Aorta (tissue), 5 donors: ENCODE measurements at regions not wholly inside any gene's neighbourhood (a gene's known extent, or its start where the extent isn't known, plus 50 kb on each side); places are given as distances from the start of the nearest gene placed in this dataset.

Source experiments
- ATAC-seq: fragments of 200-7000 bp; cut with Tn5 transposase; one replicate; pipeline ENCODE4 v1.9.1; 2022; ENCODE audit warnings: moderate library complexity; ENCODE audit not compliant: low FRiP score
- DNase-seq, 2 donors: peaks; one replicate each; pipeline ENCODE4 v3.0.0-alpha.2; 2020
- H3K27ac ChIP-seq, 2 donors: one replicate each; pipeline ENCODE4 v1.5.1; 2013; ENCODE audit warnings: low read length in 2 of 2, mild to moderate bottlenecking in 2 of 2, moderate library complexity in 2 of 2, control low read depth in 1 of 2, inconsistent platforms in 1 of 2, low read depth in 1 of 2
- H3K27me3 ChIP-seq, 2 donors: one replicate each; pipeline ENCODE4 v1.6.1; 2013; ENCODE audit warnings: control low read depth in 1 of 2, low read length in 1 of 2, mild to moderate bottlenecking in 1 of 2, moderate library complexity in 1 of 2; ENCODE audit not compliant: insufficient read depth in 2 of 2, control insufficient read depth in 1 of 2
- H3K36me3 ChIP-seq, 2 donors: one replicate each; pipeline ENCODE4 v1.6.1; 2013; ENCODE audit warnings: control low read depth in 1 of 2, low read length in 1 of 2, mild to moderate bottlenecking in 1 of 2; ENCODE audit not compliant: insufficient read depth in 2 of 2, control insufficient read depth in 1 of 2
- H3K4me1 ChIP-seq, 2 donors: one replicate each; pipeline ENCODE4 v1.6.1; 2013; ENCODE audit warnings: low read length in 2 of 2, control low read depth in 1 of 2, mild to moderate bottlenecking in 1 of 2, moderate library complexity in 1 of 2; ENCODE audit not compliant: insufficient read depth in 2 of 2, control insufficient read depth in 1 of 2
- H3K4me3 ChIP-seq, 2 donors: one replicate each; pipeline ENCODE4 v1.5.1; 2013; ENCODE audit warnings: low read length in 2 of 2, control low read depth in 1 of 2, mild to moderate bottlenecking in 1 of 2
- H3K9me3 ChIP-seq: one replicate; pipeline ENCODE4 v1.6.1; 2013; ENCODE audit warnings: mild to moderate bottlenecking, low read length; ENCODE audit not compliant: control insufficient read depth
- WGBS, 2 donors: extraction: QIAGEN DNeasy Blood & Tissue Kit; methylation state at CpG; one replicate each; pipeline ENCODE4 v1.1.7; 2013; 5-methylcytosine and 5-hydroxymethylcytosine counted together
- intact Hi-C, 2 donors: fragments of 100-400 bp; cut with DNase I; formaldehyde crosslinking; loops; one replicate each; pipeline versions ENCODE4 v1.14.2 to v1.15.0; 2022
- donor health status: healthy with polysubstance abuse.
- donor health status: Bipolar disorder and iron deficiency.
- donor health status: DM: no; HTN: no; CAD: no.
- donor health status: DM: no; HTN: no; CAD: no.
- donor health status: DM: yes; HTN: yes; CAD: no.

GRCh38 chr3:54053882-54054281 lies 68.5 kb upstream of the CACNA2D3 start:
- no peaks in the 10 kb centered on the region for H3K36me3 ChIP-seq
- H3K27me3 ChIP-seq = no peaks in the 10 kb centered on the region
- no peak overlapping the region for H3K27ac ChIP-seq
- H3K9me3 ChIP-seq = peaks cover 1% of the 10 kb centered on the region
- WGBS, 2 donors = 79 to 82% methylated on average over 4 of the region's 4 CpGs
- H3K4me3 ChIP-seq = no peak overlapping the region
- intact Hi-C loops = no loop called here
- H3K4me1 ChIP-seq = no peaks in the 10 kb centered on the region
- DNase-seq (no peak), ATAC-seq (no peak)

GRCh38 chr3:54053211-54053610 lies 69.1 kb upstream of the CACNA2D3 start:
- peaks cover 1% of the 10 kb centered on the region for H3K9me3 ChIP-seq
- H3K4me3 ChIP-seq = no peak overlapping the region
- DNase-seq (no peak), ATAC-seq (no peak)
- intact Hi-C loops = no loop called here
- H3K27me3 ChIP-seq = no peaks in the 10 kb centered on the region
- WGBS, 2 donors = 28% methylated on average over 5 of the region's 5 CpGs
- no peak overlapping the region for H3K27ac ChIP-seq
- no peaks in the 10 kb centered on the region for H3K36me3 ChIP-seq
- no peaks in the 10 kb centered on the region for H3K4me1 ChIP-seq

GRCh38 chr3:54047568-54047967 lies 74.8 kb upstream of the CACNA2D3 start:
- ATAC-seq = no peak
- no peaks in the 10 kb centered on the region for H3K27me3 ChIP-seq
- no peak overlapping the region for H3K27ac ChIP-seq
- H3K4me1 ChIP-seq = no peaks in the 10 kb centered on the region
- 69 to 75% methylated on average over 5 of the region's 5 CpGs for WGBS, 2 donors
- H3K9me3 ChIP-seq = no peaks in the 10 kb centered on the region
- intact Hi-C loops = no loop called here
- no peaks in the 10 kb centered on the region for H3K36me3 ChIP-seq
- no peak for DNase-seq
- no peak overlapping the region for H3K4me3 ChIP-seq

GRCh38 chr3:54046641-54047214 lies 75.6 kb upstream of the CACNA2D3 start:
- Histone ChIP-seq H3K36me3 (no peaks in the 10 kb centered on the region), H3K27ac (no peak overlapping the region), H3K4me3 (no peak overlapping the region), H3K9me3 (no peaks in the 10 kb centered on the region), H3K27me3 (no peaks in the 10 kb centered on the region), H3K4me1 (no peaks in the 10 kb centered on the region)
- intact Hi-C loops = no loop called here
- DNase-seq (no peak), ATAC-seq (no peak)

GRCh38 chr3:54045061-54045815 lies 77.1 kb upstream of the CACNA2D3 start:
- intact Hi-C loops = no loop called here
- ATAC-seq (no peak), DNase-seq (no peak)
- no peaks in the 10 kb centered on the region for H3K9me3 ChIP-seq
- H3K4me3 ChIP-seq = no peak overlapping the region
- no peaks in the 10 kb centered on the region for H3K4me1 ChIP-seq
- no peaks in the 10 kb centered on the region for H3K36me3 ChIP-seq
- 85 to 86% methylated on average over 3 of the region's 3 CpGs for WGBS, 2 donors
- no peaks in the 10 kb centered on the region for H3K27me3 ChIP-seq
- H3K27ac ChIP-seq = no peak overlapping the region

DNA sequence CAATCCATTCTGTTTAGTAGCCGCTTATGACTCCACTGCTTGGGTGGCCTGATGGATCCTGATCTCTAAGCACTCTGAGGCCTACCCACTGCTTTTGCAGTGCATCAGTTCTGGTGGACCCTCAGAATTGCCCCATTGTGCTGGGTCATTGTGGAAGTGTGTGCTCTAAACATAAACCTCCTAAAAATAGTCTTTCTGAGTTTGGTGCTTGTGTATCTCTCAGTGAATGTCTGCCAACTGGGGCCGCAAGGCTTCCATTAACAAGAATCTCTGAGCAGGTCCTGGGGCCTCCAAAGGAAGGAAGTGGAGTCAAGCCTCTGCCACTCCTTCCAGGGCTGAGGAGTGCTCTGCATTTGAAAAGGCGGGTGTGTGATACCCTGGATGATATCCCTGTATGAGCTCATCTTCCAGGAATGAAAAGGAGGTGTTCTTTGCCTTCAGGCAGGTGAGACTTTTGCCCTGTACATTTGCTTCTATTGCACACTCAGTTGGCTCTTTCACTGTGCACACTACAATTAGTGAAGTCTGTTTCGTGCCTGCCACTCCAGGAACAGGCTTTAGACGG lies 80.0 kb upstream of the CACNA2D3 start:
- intact Hi-C loops = no loop called here
- no peaks in the 10 kb centered on the region for H3K36me3 ChIP-seq
- ATAC-seq (no peak), DNase-seq (no peak)
- H3K27me3 ChIP-seq = no peaks in the 10 kb centered on the region
- H3K4me3 ChIP-seq = no peak overlapping the region
- H3K9me3 ChIP-seq = no peaks in the 10 kb centered on the region
- no peak overlapping the region for H3K27ac ChIP-seq
- H3K4me1 ChIP-seq = no peaks in the 10 kb centered on the region
- WGBS, 2 donors = 91 to 94% methylated on average over 5 of the region's 5 CpGs

- intact Hi-C loops = no loop called here
- H3K4me1 ChIP-seq = no peaks in the 10 kb centered on the region
- H3K27ac ChIP-seq = no peak overlapping the region
- WGBS, 2 donors = 77 to 84% methylated on average over 8 of the region's 8 CpGs
- no peaks in the 10 kb centered on the region for H3K27me3 ChIP-seq
- H3K9me3 ChIP-seq = no peaks in the 10 kb centered on the region
- H3K36me3 ChIP-seq = no peaks in the 10 kb centered on the region
- no peak overlapping the region for H3K4me3 ChIP-seq
- DNase-seq = no peak
- ATAC-seq = no peak
Measured at GRCh38 chr3:54040476-54040875, 81.9 kb upstream of the CACNA2D3 start.

DNA sequence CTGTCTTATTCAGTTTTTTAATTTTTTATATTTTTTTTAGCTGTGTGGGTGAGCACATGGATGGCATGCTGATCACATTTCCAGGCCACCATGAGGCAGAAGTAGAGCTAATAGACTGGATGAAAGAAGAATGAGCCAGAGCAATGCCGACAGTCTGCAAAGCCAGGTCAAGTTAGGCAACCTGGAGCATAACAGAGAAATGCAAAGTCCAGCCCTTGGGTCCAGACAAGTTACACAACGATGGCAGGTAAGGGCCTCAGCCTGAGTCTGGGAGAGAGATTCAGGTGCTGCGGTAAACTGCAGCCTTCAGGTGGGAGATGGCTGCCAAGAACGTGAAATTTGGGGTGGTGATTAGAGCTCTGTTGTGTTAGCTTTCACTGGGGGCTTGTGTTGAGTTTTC lies 84.0 kb upstream of the CACNA2D3 start:
- H3K4me1 ChIP-seq = no peaks in the 10 kb centered on the region
- intact Hi-C loops = no loop called here
- no peak overlapping the region for H3K4me3 ChIP-seq
- ATAC-seq (no peak), DNase-seq (no peak)
- H3K27ac ChIP-seq = no peak overlapping the region
- H3K36me3 ChIP-seq = no peaks in the 10 kb centered on the region
- no peaks in the 10 kb centered on the region for H3K27me3 ChIP-seq
- no peaks in the 10 kb centered on the region for H3K9me3 ChIP-seq
- 86 to 92% methylated on average over 4 of the region's 4 CpGs for WGBS, 2 donors

DNA sequence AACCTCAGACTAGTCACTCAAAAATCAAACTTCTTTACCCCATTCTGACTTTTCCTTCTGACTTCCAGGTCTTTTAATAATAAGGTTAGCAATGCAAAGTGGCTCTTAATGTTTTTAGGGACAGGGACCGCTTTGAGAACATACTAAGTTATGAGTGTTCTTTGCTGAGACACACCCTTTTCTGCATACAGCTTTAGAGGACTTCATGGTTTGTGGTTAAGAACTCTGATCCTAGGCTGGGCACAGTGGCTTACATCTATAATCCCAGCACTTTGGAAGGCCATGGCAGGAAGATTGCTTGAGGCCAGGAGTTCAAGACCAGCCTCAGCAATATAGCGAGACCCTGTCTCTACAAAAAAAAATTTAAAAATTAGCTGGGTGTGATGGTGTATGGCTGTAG lies 85.8 kb upstream of the CACNA2D3 start:
- intact Hi-C loops = no loop called here
- Histone ChIP-seq H3K27ac (no peak overlapping the region), H3K4me1 (no peaks in the 10 kb centered on the region), H3K36me3 (no peaks in the 10 kb centered on the region), H3K4me3 (no peak overlapping the region), H3K27me3 (no peaks in the 10 kb centered on the region), H3K9me3 (no peaks in the 10 kb centered on the region)
- ATAC-seq (no peak), DNase-seq (no peak)
- 96 to 99% methylated on average over 2 of the region's 2 CpGs for WGBS, 2 donors
